GDM1 (cell line): ENCODE measurements at regions not wholly inside any gene's neighbourhood (a gene's known extent, or its start where the extent isn't known, plus 50 kb on each side); places are given as distances from the start of the nearest gene placed in this dataset.
"Not testable (repeated sequence)": the region's sequence is repeated elsewhere in the genome, so short reads cannot be mapped to it uniquely, and the experiment has no call there.

Experiments used
- DNase-seq: peaks from one replicate; lab custom pipeline; 2025; lab: John Stamatoyannopoulos, UW

- DNase-seq = no peak
Measured at GRCh38 chr3:127071597-127072001, 88.7 kb downstream of the PLXNA1 start.

- no peak for DNase-seq
Measured at GRCh38 chr3:127072221-127072771, 89.4 kb downstream of the PLXNA1 start.

GRCh38 chr3:127072971-127073783 is 90.3 kb downstream of the PLXNA1 start:
- no peak for DNase-seq

- no peak for DNase-seq
Measured at GRCh38 chr3:127073941-127074820, 91.3 kb downstream of the PLXNA1 start.

GRCh38 chr3:127074900-127075360 is 92.0 kb downstream of the PLXNA1 start:
- peak; percentile 21 for DNase-seq

- DNase-seq = not testable (repeated sequence)
Measured at GRCh38 chr3:127076166-127076992, 93.5 kb downstream of the PLXNA1 start.

- no peak for DNase-seq
Measured at GRCh38 chr3:127077068-127077467, 94.2 kb downstream of the PLXNA1 start.

- no peak for DNase-seq
Measured at GRCh38 chr3:127077505-127078064, 94.7 kb downstream of the PLXNA1 start.

GRCh38 chr3:127078626-127079025 is 95.7 kb downstream of the PLXNA1 start:
- DNase-seq = no peak

GRCh38 chr3:127079211-127079610 is 96.3 kb downstream of the PLXNA1 start:
- no peak for DNase-seq

GRCh38 chr3:127081001-127081720 is 98.2 kb downstream of the PLXNA1 start:
- no peak for DNase-seq

GRCh38 chr3:127082066-127082465 is 99.2 kb downstream of the PLXNA1 start:
- DNase-seq = no peak

GRCh38 chr3:127083778-127084397 is 101.0 kb downstream of the PLXNA1 start:
- DNase-seq = no peak

GRCh38 chr3:127084401-127084990 is 101.6 kb downstream of the PLXNA1 start:
- DNase-seq = no peak

- no peak for DNase-seq
Measured at GRCh38 chr3:127085576-127085975, 102.7 kb downstream of the PLXNA1 start.

GRCh38 chr3:127086591-127086990 is 103.7 kb downstream of the PLXNA1 start:
- not testable (repeated sequence) for DNase-seq

- DNase-seq = no peak
Measured at GRCh38 chr3:127087441-127087840, 104.5 kb downstream of the PLXNA1 start.

GRCh38 chr3:127088511-127089351 is 104.2 kb upstream of the PRR23E start:
- DNase-seq = no peak
